ENCODE measurements at regions not wholly inside any gene's neighbourhood (a gene's known extent, or its start where the extent isn't known, plus 50 kb on each side); places are given as distances from the start of the nearest gene placed in this dataset.

DNA sequence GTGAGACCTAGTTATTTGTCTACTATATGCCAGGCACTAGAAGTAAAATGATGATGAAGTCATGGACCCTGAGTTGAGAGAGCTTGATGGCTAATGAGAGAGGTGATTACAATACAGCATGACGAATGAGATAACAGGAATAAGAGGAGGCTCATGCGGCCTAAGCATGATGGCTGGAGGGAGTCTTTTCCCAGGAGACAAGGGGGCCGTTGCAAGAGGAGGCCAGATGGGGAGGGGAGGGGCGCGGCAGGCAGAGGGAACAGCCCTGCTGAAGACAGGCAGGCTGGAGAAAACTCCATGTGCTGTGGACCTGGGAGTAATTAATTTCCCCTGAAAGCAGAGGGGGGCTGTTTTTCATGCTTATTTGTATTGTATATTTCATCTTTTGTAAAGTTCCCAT is 144.7 kb upstream of the RFLNA start:
- TF ChIP-seq, protein P1, sequence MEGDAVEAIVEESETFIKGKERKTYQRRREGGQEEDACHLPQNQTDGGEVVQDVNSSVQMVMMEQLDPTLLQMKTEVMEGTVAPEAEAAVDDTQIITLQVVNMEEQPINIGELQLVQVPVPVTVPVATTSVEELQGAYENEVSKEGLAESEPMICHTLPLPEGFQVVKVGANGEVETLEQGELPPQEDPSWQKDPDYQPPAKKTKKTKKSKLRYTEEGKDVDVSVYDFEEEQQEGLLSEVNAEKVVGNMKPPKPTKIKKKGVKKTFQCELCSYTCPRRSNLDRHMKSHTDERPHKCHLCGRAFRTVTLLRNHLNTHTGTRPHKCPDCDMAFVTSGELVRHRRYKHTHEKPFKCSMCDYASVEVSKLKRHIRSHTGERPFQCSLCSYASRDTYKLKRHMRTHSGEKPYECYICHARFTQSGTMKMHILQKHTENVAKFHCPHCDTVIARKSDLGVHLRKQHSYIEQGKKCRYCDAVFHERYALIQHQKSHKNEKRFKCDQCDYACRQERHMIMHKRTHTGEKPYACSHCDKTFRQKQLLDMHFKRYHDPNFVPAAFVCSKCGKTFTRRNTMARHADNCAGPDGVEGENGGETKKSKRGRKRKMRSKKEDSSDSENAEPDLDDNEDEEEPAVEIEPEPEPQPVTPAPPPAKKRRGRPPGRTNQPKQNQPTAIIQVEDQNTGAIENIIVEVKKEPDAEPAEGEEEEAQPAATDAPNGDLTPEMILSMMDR (IDR thresholded peaks at IDR 0.05): no peak
- TF ChIP-seq EZH2 (IDR thresholded peaks at IDR 0.05; ENCODE audit: borderline replicate concordance, insufficient read depth, low read depth, low read length, poor library complexity, severe bottlenecking): no peak

Measured in B cell (primary cell).